Prostate gland (tissue), 2 donors: ENCODE measurements at regions not wholly inside any gene's neighbourhood (a gene's known extent, or its start where the extent isn't known, plus 50 kb on each side); places are given as distances from the start of the nearest gene placed in this dataset.

Source experiments
- CTCF ChIP-seq, 4 experiments: fragments of 200-600 bp in 2 of 4; fragments of 450-650 bp in 2 of 4; sonication (generic) in 2 of 4; IDR thresholded peaks; 1 replicate in 3 of 4; 2 replicates in 1 of 4; pipeline ENCODE4 v1.5.1; 2016 to 2019; ENCODE audit warnings: antibody characterized with exemption in 4 of 4, mild to moderate bottlenecking in 2 of 4, moderate library complexity in 2 of 4
- POLR2AphosphoS5 ChIP-seq: sonication (generic); formaldehyde crosslinking; IDR thresholded peaks from one replicate; pipeline ENCODE4 v1.6.1; 2017; ENCODE audit warnings: antibody characterized with exemption

DNA sequence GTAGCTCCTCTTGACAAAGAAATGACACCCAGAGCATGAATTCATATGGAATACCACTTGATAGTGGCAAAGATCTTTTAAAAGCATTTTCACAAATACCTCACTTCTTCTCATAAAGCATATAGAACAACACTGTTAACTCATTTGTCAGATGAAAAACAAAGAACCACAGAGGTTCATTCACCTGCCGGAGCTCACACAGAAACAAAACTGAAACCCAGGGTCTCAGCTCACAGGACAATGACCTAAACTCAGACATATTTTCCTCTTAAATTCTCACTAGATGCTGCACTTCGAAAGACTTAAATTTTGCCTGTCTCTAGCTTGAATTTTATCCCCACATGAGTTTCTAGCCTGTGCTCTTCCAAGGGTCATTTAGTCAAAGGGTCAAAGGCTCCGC is 339.0 kb downstream of the KCNN2 start:
- TF ChIP-seq CTCF (IDR thresholded peaks at IDR 0.05) (no peak), POLR2AphosphoS5 (no peak)
